Endothelial cell (in vitro differentiated cells): ENCODE measurements at regions not wholly inside any gene's neighbourhood (a gene's known extent, or its start where the extent isn't known, plus 50 kb on each side); places are given as distances from the start of the nearest gene placed in this dataset.
A peak's percentile ranks its signal among the peaks of the same experiment; 100 is the strongest.

Source experiments
- DNase-seq: peaks from one replicate; pipeline ENCODE4 v3.0.0; 2021; ENCODE audit warnings: low spot score
- H3K27ac Mint-ChIP-seq: one replicate; pipeline ENCODE4 v1.8.0; 2021; ENCODE audit warnings: mixed read lengths, inconsistent platforms; ENCODE audit not compliant: unreplicated experiment
- H3K27me3 Mint-ChIP-seq: one replicate; pipeline ENCODE4 v1.8.0; 2021; ENCODE audit warnings: mild to moderate bottlenecking, moderate library complexity, mixed read lengths, inconsistent platforms; ENCODE audit not compliant: unreplicated experiment
- H3K36me3 Mint-ChIP-seq: one replicate; pipeline ENCODE4 v1.8.0; 2021; ENCODE audit warnings: mild to moderate bottlenecking, low read depth, mixed read lengths, inconsistent platforms; ENCODE audit not compliant: unreplicated experiment
- H3K4me1 Mint-ChIP-seq: one replicate; pipeline ENCODE4 v1.8.0; 2021; ENCODE audit warnings: mild to moderate bottlenecking, mixed read lengths, inconsistent platforms; ENCODE audit not compliant: unreplicated experiment
- H3K4me3 Mint-ChIP-seq: one replicate; pipeline ENCODE4 v1.8.0; 2021; ENCODE audit warnings: mild to moderate bottlenecking, mixed read lengths, inconsistent platforms; ENCODE audit not compliant: unreplicated experiment
- H3K9me3 Mint-ChIP-seq: one replicate; pipeline ENCODE4 v1.8.0; 2021; ENCODE audit warnings: mixed read lengths, inconsistent platforms; ENCODE audit not compliant: unreplicated experiment
- TF ChIP-seq, protein P1 (sequence below): fragments of 200-600 bp; sonication (generic); IDR thresholded peaks from one replicate; pipeline ENCODE4 v1.5.0; 2021; ENCODE audit warnings: antibody characterized with exemption; ENCODE audit not compliant: unreplicated experiment

DNA sequence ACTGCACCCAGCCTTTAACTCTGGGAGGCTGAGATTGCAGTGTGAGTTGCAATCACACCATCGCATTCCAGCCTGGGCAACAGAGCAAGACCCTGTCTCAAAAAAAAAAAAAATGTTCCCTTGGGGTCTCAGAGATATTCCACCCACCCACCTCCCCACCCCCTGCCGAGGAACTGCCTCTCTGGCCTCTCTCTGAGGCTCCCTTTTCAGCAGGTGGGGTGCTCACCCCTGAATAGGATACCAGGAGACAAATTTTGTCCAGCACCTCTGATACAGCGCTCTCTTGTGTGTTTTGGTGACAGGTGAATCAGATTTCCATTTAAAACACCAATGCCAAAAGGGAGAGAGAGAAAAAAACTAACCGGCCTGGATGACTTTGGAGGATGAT, 92.6 kb upstream of the KIF5B start:
- H3K36me3 Mint-ChIP-seq = no peaks in the 10 kb centered on the region
- H3K4me3 Mint-ChIP-seq = no peak overlapping the region
- H3K27ac Mint-ChIP-seq = peak overlapping the region; percentile 25

DNA sequence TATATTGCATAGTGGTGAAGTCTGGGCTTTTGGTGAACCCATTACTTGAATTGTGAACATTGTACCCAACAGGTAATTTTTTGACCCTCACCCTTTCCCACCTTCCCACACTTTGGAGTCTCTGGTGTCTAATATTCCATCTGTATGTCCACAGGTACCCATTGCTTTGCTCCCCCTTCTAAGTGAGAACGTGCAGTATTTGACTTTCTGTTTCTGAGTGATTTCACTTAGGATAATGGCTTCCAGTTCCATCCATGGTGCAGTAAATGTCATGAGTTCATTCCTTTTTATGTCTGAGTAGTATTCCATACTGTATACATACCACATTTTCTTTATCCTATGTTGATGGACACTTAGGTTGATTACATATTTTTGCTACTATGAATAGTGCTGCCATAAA, 91.5 kb upstream of the KIF5B start:
- TF ChIP-seq, protein P1, sequence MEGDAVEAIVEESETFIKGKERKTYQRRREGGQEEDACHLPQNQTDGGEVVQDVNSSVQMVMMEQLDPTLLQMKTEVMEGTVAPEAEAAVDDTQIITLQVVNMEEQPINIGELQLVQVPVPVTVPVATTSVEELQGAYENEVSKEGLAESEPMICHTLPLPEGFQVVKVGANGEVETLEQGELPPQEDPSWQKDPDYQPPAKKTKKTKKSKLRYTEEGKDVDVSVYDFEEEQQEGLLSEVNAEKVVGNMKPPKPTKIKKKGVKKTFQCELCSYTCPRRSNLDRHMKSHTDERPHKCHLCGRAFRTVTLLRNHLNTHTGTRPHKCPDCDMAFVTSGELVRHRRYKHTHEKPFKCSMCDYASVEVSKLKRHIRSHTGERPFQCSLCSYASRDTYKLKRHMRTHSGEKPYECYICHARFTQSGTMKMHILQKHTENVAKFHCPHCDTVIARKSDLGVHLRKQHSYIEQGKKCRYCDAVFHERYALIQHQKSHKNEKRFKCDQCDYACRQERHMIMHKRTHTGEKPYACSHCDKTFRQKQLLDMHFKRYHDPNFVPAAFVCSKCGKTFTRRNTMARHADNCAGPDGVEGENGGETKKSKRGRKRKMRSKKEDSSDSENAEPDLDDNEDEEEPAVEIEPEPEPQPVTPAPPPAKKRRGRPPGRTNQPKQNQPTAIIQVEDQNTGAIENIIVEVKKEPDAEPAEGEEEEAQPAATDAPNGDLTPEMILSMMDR = no peak
- Mint-ChIP-seq H3K27me3 (no peaks in the 10 kb centered on the region), H3K27ac (no peak overlapping the region), H3K4me1 (peaks cover 26% of the 10 kb centered on the region), H3K9me3 (no peaks in the 10 kb centered on the region), H3K36me3 (no peaks in the 10 kb centered on the region), H3K4me3 (peak overlapping the region; percentile 52)
- DNase-seq = no peak

More for the DNA sequence above, 92.6 kb upstream of the KIF5B start:
- no peak for DNase-seq
- Mint-ChIP-seq H3K9me3 (no peaks in the 10 kb centered on the region), H3K27me3 (no peaks in the 10 kb centered on the region), H3K4me1 (peaks cover 26% of the 10 kb centered on the region)
- TF ChIP-seq, protein P1 = no peak

DNA sequence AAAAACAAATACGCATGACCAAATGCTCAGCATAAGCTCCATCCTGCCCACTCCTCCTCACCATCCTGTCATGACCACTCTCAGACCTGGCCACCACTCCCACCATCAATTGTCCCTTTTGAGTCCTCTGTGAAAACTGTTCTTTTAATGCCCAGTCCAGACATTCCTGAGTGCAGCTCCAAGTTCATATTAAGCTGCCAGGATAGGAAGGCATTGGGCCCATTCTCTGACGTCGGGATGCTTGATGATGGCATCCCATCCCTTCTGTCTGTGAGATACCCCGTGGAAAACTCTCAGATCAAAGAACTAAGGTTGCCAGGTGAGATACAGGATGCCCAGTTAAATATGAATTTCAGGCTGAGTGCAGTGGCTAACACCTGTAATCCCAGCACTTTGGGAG, 89.9 kb upstream of the KIF5B start:
- H3K27me3 Mint-ChIP-seq = peaks cover 6% of the 10 kb centered on the region
- peaks cover 27% of the 10 kb centered on the region for H3K4me1 Mint-ChIP-seq
- TF ChIP-seq, protein P1 = no peak
- H3K27ac Mint-ChIP-seq = no peak overlapping the region
- no peaks in the 10 kb centered on the region for H3K36me3 Mint-ChIP-seq
- no peak for DNase-seq
- no peaks in the 10 kb centered on the region for H3K9me3 Mint-ChIP-seq
- H3K4me3 Mint-ChIP-seq = no peak overlapping the region

DNA sequence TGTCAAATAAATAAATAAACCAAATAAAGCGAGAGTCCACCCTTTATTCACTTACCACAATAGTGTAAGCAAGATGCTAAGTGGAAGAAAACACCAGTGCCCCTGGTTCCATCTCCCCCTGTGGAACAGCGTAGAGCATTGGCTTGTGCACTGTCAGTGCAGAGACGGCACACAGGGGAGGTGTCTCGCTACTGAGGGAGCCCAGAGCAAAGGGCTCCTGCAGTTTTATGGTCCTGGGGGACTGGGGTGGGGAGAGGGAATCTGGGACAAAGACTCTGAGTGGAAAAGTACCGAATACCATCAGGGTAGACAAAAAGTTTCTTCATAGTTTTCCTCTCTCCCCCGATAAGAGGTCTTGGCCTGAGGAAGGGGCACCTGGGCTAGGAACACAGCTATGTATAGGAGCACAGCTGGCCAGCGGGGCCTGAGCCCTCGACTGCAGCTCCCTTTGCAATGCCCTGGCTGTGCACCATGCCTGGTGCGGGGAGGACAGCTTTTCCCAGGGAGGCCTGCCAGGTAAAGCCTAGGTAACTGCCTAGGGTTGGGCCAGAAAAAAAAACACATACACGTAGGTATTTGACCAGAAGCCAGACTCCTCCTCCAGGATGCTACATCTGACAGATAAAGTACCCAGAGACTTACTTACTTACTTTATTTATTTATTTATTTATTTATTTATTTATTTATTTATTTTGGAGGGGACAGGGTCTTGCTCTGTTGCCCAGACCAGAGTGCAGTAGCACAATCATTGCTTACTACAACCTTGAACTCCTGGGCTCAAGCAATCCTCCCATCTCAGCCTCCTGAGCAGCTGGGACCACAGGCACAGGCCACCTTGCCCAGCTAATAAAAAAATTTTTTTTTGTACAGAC, 88.8 kb upstream of the KIF5B start:
- no peak for DNase-seq
- Mint-ChIP-seq H3K27ac (no peak overlapping the region), H3K4me3 (no peak overlapping the region), H3K9me3 (no peaks in the 10 kb centered on the region), H3K4me1 (peaks cover 27% of the 10 kb centered on the region), H3K27me3 (peaks cover 7% of the 10 kb centered on the region), H3K36me3 (no peaks in the 10 kb centered on the region)
- TF ChIP-seq, protein P1 = no peak

DNA sequence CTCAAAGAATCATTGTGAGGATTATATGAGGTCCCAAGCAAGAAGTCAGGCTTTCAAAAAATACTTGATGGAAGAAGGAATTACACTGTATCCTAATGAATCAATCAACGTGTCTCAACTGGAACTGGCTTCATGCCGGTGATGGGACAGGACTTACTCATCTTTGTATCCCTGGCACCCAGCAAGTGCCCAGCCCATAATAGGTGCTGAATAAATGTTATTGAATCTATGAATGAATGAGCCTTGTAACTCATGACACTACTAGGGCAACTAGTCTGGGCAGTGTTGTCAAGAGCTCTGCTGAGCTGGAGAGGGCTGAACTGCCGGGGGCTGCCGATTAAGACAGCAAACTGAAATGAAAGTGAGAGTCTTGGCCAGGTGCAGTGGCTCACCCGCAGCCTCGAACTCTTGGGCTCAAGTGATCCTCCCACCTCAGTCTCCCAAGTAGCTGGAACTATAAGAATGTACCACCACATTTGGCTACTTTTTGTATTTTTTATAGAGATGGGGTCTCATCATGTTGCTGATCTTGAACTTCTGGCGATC, 87.2 kb upstream of the KIF5B start:
- H3K27me3 Mint-ChIP-seq = peaks cover 7% of the 10 kb centered on the region
- no peak for DNase-seq
- no peaks in the 10 kb centered on the region for H3K36me3 Mint-ChIP-seq
- H3K4me3 Mint-ChIP-seq = no peak overlapping the region
- H3K9me3 Mint-ChIP-seq = no peaks in the 10 kb centered on the region
- TF ChIP-seq, protein P1 = no peak
- peaks cover 27% of the 10 kb centered on the region for H3K4me1 Mint-ChIP-seq
- H3K27ac Mint-ChIP-seq = no peak overlapping the region
